OCI-LY7 (cell line): ENCODE measurements at regions not wholly inside any gene's neighbourhood (a gene's known extent, or its start where the extent isn't known, plus 50 kb on each side); places are given as distances from the start of the nearest gene placed in this dataset.

ENCODE experiments used
- CTCF ChIP-seq: fragments of 200-600 bp; sonication (generic); conservative IDR thresholded peaks from 2 replicates; pipeline ENCODE4 v1.5.1; 2014; ENCODE audit warnings: mild to moderate bottlenecking, antibody characterized with exemption, low read length, moderate library complexity, mixed read lengths
- EZH2phosphoT487 ChIP-seq: fragments of 200-600 bp; sonication (generic); IDR thresholded peaks from 2 replicates; pipeline ENCODE4 v1.6.1; 2018; ENCODE audit warnings: low read depth, borderline replicate concordance, mild to moderate bottlenecking, mixed run types, antibody characterized with exemption, low read length, moderate library complexity, mixed read lengths

GRCh38 chr12:77761286-77761685, 69.4 kb upstream of the NAV3 start:
- no peak for TF ChIP-seq CTCF
- no peak for TF ChIP-seq EZH2phosphoT487
